Thyroid gland (tissue), 4 donors: ENCODE measurements at regions not wholly inside any gene's neighbourhood (a gene's known extent, or its start where the extent isn't known, plus 50 kb on each side); places are given as distances from the start of the nearest gene placed in this dataset. TPM values are rescaled to one million over a fixed set of nuclear protein-coding genes. Genes with fewer than 3 reads are reported as not detected.
"Not testable (repeated sequence)": the region's sequence is repeated elsewhere in the genome, so short reads cannot be mapped to it uniquely, and the experiment has no call there.

Experiments used
- DNase-seq, 2 donors: peaks; one replicate each; pipeline ENCODE4 v3.0.0-alpha.2; 2019
- H3K27ac ChIP-seq, 3 donors: fragments of 200-600 bp; sonication (generic); 1 replicate in 2 of 3; 2 replicates in 1 of 3; pipeline ENCODE4 v1.5.1; 2016 to 2019; ENCODE audit warnings: mild to moderate bottlenecking in 1 of 3, moderate library complexity in 1 of 3
- H3K27me3 ChIP-seq: fragments of 200-600 bp; sonication (generic); one replicate; pipeline ENCODE4 v1.5.1; 2019
- H3K36me3 ChIP-seq, 2 donors: fragments of 200-600 bp; sonication (generic); one replicate each; pipeline ENCODE4 v1.5.1; 2016 to 2019
- H3K4me1 ChIP-seq, 2 donors: fragments of 200-600 bp; sonication (generic); one replicate each; pipeline ENCODE4 v1.5.1; 2017 to 2019
- H3K4me3 ChIP-seq, 3 donors: fragments of 200-600 bp; sonication (generic); replicated peaks in 1 of 3; 1 replicate in 2 of 3; 2 replicates in 1 of 3; pipeline ENCODE4 v1.5.1; 2016; ENCODE audit warnings: mild to moderate bottlenecking in 1 of 3
- H3K9me3 ChIP-seq: fragments of 200-600 bp; sonication (generic); one replicate; pipeline ENCODE4 v1.5.1; 2017
- POLR2A ChIP-seq, 2 donors: fragments of 450-650 bp; IDR thresholded peaks; one replicate each; pipeline ENCODE4 v1.6.1; 2017; ENCODE audit warnings: antibody characterized with exemption in 2 of 2, mild to moderate bottlenecking in 2 of 2, moderate library complexity in 1 of 2
- WGBS, 2 donors: methylation state at CpG; one replicate each; pipeline ENCODE4 v1.1.5; 2017; 5-methylcytosine and 5-hydroxymethylcytosine counted together
- intact Hi-C: fragments of 100-400 bp; cut with DNase I; formaldehyde crosslinking; loops from one replicate; pipeline ENCODE4 v1.15.1; 2023
- small RNA-seq: library from RNA; depleted of rRNA; stranded (forward); fragments of <200 nt; gene quantifications from one replicate; pipeline ENCODE3, GENCODE V24; 2016
- TF ChIP-seq, protein P1 (sequence below), 6 experiments: fragments of 200-600 bp in 3 of 6; fragments of 450-650 bp in 3 of 6; sonication (generic) in 3 of 6; IDR thresholded peaks; one replicate each; pipeline ENCODE4 v1.5.1; 2016 to 2019; ENCODE audit warnings: antibody characterized with exemption in 6 of 6, mild to moderate bottlenecking in 2 of 6, inconsistent platforms in 1 of 6, moderate library complexity in 1 of 6

- Histone ChIP-seq H3K4me3 (no peak overlapping the region), H3K27me3 (no peaks in the 10 kb centered on the region), H3K9me3 (no peaks in the 10 kb centered on the region), H3K4me1 (peaks cover 15 to 16% of the 10 kb centered on the region in 2 donors), H3K27ac (no peak overlapping the region), H3K36me3 (no peaks in the 10 kb centered on the region)
- intact Hi-C loops, result no loop called here
- DNase-seq, result peak in 1 of 2 donors; percentile 16
- TF ChIP-seq POLR2A (IDR thresholded peaks at IDR 0.05), result no peak
- TF ChIP-seq, protein P1, sequence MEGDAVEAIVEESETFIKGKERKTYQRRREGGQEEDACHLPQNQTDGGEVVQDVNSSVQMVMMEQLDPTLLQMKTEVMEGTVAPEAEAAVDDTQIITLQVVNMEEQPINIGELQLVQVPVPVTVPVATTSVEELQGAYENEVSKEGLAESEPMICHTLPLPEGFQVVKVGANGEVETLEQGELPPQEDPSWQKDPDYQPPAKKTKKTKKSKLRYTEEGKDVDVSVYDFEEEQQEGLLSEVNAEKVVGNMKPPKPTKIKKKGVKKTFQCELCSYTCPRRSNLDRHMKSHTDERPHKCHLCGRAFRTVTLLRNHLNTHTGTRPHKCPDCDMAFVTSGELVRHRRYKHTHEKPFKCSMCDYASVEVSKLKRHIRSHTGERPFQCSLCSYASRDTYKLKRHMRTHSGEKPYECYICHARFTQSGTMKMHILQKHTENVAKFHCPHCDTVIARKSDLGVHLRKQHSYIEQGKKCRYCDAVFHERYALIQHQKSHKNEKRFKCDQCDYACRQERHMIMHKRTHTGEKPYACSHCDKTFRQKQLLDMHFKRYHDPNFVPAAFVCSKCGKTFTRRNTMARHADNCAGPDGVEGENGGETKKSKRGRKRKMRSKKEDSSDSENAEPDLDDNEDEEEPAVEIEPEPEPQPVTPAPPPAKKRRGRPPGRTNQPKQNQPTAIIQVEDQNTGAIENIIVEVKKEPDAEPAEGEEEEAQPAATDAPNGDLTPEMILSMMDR (IDR thresholded peaks at IDR 0.05), result no peak
- 89 to 90% methylated on average over 7 of the region's 7 CpGs for WGBS, 2 donors
Measured at GRCh38 chr20:53647286-53647821, 53.7 kb upstream of the ZNF217 start.

GRCh38 chr20:53646550-53646949 lies 52.9 kb upstream of the ZNF217 start:
- TF ChIP-seq POLR2A (IDR thresholded peaks at IDR 0.05), result no peak
- TF ChIP-seq, protein P1 (IDR thresholded peaks at IDR 0.05), result no peak
- H3K36me3 ChIP-seq, result no peaks in the 10 kb centered on the region
- 96 to 97% methylated on average over 3 of the region's 3 CpGs for WGBS, 2 donors
- no peak for DNase-seq
- H3K4me3 ChIP-seq, result no peak overlapping the region
- peaks cover 10 to 15% of the 10 kb centered on the region in 2 donors for H3K4me1 ChIP-seq
- no peak overlapping the region for H3K27ac ChIP-seq
- intact Hi-C loops, result no loop called here
- no peaks in the 10 kb centered on the region for H3K27me3 ChIP-seq
- no peaks in the 10 kb centered on the region for H3K9me3 ChIP-seq

DNA sequence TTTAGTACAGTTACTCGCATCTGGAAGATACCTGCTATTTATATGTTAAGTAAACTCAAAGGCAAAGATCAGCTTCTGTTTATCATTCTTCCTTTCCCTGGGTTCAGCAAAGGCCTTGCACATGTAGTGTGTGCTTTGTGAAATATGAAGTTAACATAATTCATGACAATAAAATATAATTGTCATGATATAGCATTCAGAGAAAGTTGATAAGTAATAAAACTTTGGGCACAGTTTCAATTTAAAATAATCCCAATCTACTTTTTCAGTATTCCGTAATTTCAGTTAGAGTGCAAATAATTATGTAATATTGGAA lies 51.9 kb upstream of the ZNF217 start:
- TF ChIP-seq, protein P1 (IDR thresholded peaks at IDR 0.05), result no peak
- Histone ChIP-seq H3K27ac (no peak overlapping the region), H3K4me1 (peaks cover 10 to 15% of the 10 kb centered on the region in 2 donors), H3K36me3 (no peaks in the 10 kb centered on the region), H3K9me3 (no peaks in the 10 kb centered on the region), H3K4me3 (no peak overlapping the region), H3K27me3 (no peaks in the 10 kb centered on the region)
- DNase-seq, result no peak
- intact Hi-C loops, result no loop called here
- 94% methylated on average over 2 of the region's 2 CpGs for WGBS, 2 donors

GRCh38 chr20:53644108-53644507 lies 50.5 kb upstream of the ZNF217 start:
- H3K36me3 ChIP-seq, H3K27ac ChIP-seq, DNase-seq, H3K9me3 ChIP-seq, H3K27me3 ChIP-seq, H3K4me3 ChIP-seq, intact Hi-C loops: not testable (repeated sequence)
- peaks cover 10 to 15% of the 10 kb centered on the region in 2 donors for H3K4me1 ChIP-seq
- 95 to 98% methylated on average over 8 of the region's 8 CpGs for WGBS, 2 donors

Small RNA genes in the stretch of these regions (small RNA-seq; reads per million reads assigned to genes)
- gene RNU7-14P, result not detected
